PC-9 (cell line): ENCODE measurements at regions not wholly inside any gene's neighbourhood (a gene's known extent, or its start where the extent isn't known, plus 50 kb on each side); places are given as distances from the start of the nearest gene placed in this dataset.

ENCODE experiments used
- BruUV-seq: library from RNA; stranded (reverse); fragments of 400-500 nt; replicated peaks from 2 replicates; lab custom pipeline; 2021; lab: Mats Ljungman, UMichigan
- CTCF ChIA-PET: fragments of 300-600 bp; sonication (Branson Sonifier 250); formaldehyde crosslinking; loops from one replicate; lab custom pipeline; 2022; ENCODE audit warnings: antibody characterized with exemption; lab: Charles Lee
- POLR2A ChIA-PET: fragments of 300-600 bp; sonication (Branson Sonifier 250); formaldehyde crosslinking; loops from one replicate; lab custom pipeline; 2022; ENCODE audit warnings: antibody characterized with exemption; ENCODE audit not compliant: unreplicated experiment; lab: Charles Lee
- DNase-seq, 2 experiments: peaks; one replicate each; pipeline versions ENCODE4 v3.0.0 to v3.0.0-alpha.2; 2015 to 2022; ENCODE audit warnings: mixed read lengths in 1 of 2
- H2AFZ ChIP-seq: fragments of 200-600 bp; sonication (generic); 2 replicates; pipeline ENCODE4 v1.8.1; 2017; ENCODE audit warnings: antibody characterized with exemption
- H3F3A ChIP-seq: fragments of 200-600 bp; sonication (generic); 2 replicates; pipeline ENCODE4 v1.8.1; 2017; ENCODE audit warnings: antibody characterized with exemption, mild to moderate bottlenecking, low read depth; ENCODE audit not compliant: insufficient read depth
- H3K27ac ChIP-seq: fragments of 200-600 bp; sonication (generic); 2 replicates; pipeline ENCODE4 v1.6.1; 2016; ENCODE audit warnings: mixed run types
- H3K27me3 ChIP-seq: fragments of 200-600 bp; sonication (generic); 2 replicates; pipeline ENCODE4 v1.6.1; 2016; ENCODE audit warnings: low read depth, mixed run types; ENCODE audit not compliant: insufficient read depth
- H3K36me3 ChIP-seq: fragments of 200-600 bp; sonication (generic); 2 replicates; pipeline ENCODE4 v1.6.1; 2016; ENCODE audit warnings: low read depth, mixed run types
- H3K4me1 ChIP-seq: fragments of 200-600 bp; sonication (generic); replicated peaks from 2 replicates; pipeline ENCODE4 v1.6.1; 2016; ENCODE audit warnings: mixed run types; ENCODE audit not compliant: insufficient read depth
- H3K4me2 ChIP-seq: fragments of 200-600 bp; sonication (generic); 2 replicates; pipeline ENCODE4 v1.6.1; 2017; ENCODE audit warnings: mixed run types
- H3K4me3 ChIP-seq: fragments of 200-600 bp; sonication (generic); 2 replicates; pipeline ENCODE4 v1.6.1; 2016; ENCODE audit warnings: mixed run types
- H3K79me2 ChIP-seq: fragments of 200-600 bp; sonication (generic); 2 replicates; pipeline ENCODE4 v1.6.1; 2017; ENCODE audit warnings: low read depth, mixed run types
- H3K9me2 ChIP-seq: fragments of 200-600 bp; sonication (generic); 2 replicates; pipeline ENCODE4 v1.8.1; 2017; ENCODE audit warnings: mild to moderate bottlenecking; ENCODE audit not compliant: insufficient read depth
- H3K9me3 ChIP-seq: fragments of 200-600 bp; sonication (generic); 2 replicates; pipeline ENCODE4 v1.8.1; 2016; ENCODE audit warnings: low read depth; ENCODE audit not compliant: insufficient read depth
- H4K20me1 ChIP-seq: fragments of 200-600 bp; sonication (generic); 2 replicates; pipeline ENCODE4 v1.8.1; 2017; ENCODE audit not compliant: insufficient read depth
- EZH2 ChIP-seq: fragments of 200-600 bp; sonication (generic); IDR thresholded peaks from 2 replicates; pipeline ENCODE4 v1.8.0; 2017; ENCODE audit warnings: antibody characterized with exemption, low read depth
- intact Hi-C: fragments of 100-400 bp; cut with micrococcal nuclease; formaldehyde crosslinking; loops from one replicate; pipeline ENCODE4 v1.10.0; 2022; ENCODE audit not compliant: unreplicated experiment
- TF ChIP-seq, protein P1 (sequence below): fragments of 200-600 bp; sonication (generic); conservative IDR thresholded peaks from 2 replicates; pipeline ENCODE4 v1.6.1; 2017; ENCODE audit warnings: mixed run types, antibody characterized with exemption, mild to moderate bottlenecking, moderate library complexity

GRCh38 chr9:71254592-71255277, 133.3 kb upstream of the TRPM3 start:
- Histone ChIP-seq H3K27ac (no peak overlapping the region), H3K36me3 (no peaks in the 10 kb centered on the region), H3F3A (no peaks in the 10 kb centered on the region), H3K4me1 (no peaks in the 10 kb centered on the region), H3K27me3 (no peaks in the 10 kb centered on the region), H3K9me2 (no peaks in the 10 kb centered on the region), H2AFZ (no peak overlapping the region), H3K9me3 (no peaks in the 10 kb centered on the region), H3K4me3 (no peak overlapping the region), H3K4me2 (no peak overlapping the region), H4K20me1 (no peaks in the 10 kb centered on the region; the same call in 1 of the 2 replicates), H3K79me2 (no peaks in the 10 kb centered on the region)
- ChIA-PET CTCF (no interaction called here), POLR2A (no interaction called here)
- no peak for DNase-seq
- TF ChIP-seq, protein P1, sequence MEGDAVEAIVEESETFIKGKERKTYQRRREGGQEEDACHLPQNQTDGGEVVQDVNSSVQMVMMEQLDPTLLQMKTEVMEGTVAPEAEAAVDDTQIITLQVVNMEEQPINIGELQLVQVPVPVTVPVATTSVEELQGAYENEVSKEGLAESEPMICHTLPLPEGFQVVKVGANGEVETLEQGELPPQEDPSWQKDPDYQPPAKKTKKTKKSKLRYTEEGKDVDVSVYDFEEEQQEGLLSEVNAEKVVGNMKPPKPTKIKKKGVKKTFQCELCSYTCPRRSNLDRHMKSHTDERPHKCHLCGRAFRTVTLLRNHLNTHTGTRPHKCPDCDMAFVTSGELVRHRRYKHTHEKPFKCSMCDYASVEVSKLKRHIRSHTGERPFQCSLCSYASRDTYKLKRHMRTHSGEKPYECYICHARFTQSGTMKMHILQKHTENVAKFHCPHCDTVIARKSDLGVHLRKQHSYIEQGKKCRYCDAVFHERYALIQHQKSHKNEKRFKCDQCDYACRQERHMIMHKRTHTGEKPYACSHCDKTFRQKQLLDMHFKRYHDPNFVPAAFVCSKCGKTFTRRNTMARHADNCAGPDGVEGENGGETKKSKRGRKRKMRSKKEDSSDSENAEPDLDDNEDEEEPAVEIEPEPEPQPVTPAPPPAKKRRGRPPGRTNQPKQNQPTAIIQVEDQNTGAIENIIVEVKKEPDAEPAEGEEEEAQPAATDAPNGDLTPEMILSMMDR: no peak
- TF ChIP-seq EZH2: no peak
- intact Hi-C loops: no loop called here
- BruUV-seq: no TSS peak

- CTCF ChIA-PET: no interaction called here
- no peaks in the 10 kb centered on the region for H3K4me1 ChIP-seq
- H3K27ac ChIP-seq: no peak overlapping the region
- intact Hi-C loops: no loop called here
- H3K27me3 ChIP-seq: no peaks in the 10 kb centered on the region
- no peak overlapping the region for H2AFZ ChIP-seq
- H3K4me3 ChIP-seq: no peak overlapping the region
- H3K36me3 ChIP-seq: no peaks in the 10 kb centered on the region
- H3K79me2 ChIP-seq: no peaks in the 10 kb centered on the region
- TF ChIP-seq EZH2: no peak
- TF ChIP-seq, protein P1: no peak
- no peak overlapping the region for H3K4me2 ChIP-seq
- DNase-seq: no peak
- H3K9me2 ChIP-seq: no peaks in the 10 kb centered on the region
- no peaks in the 10 kb centered on the region for H3K9me3 ChIP-seq
- no peaks in the 10 kb centered on the region for H3F3A ChIP-seq
- H4K20me1 ChIP-seq: no peaks in the 10 kb centered on the region; the same call in 1 of the 2 replicates
- POLR2A ChIA-PET: no interaction called here
- BruUV-seq: no TSS peak
These were observed 131.6 kb upstream of the TRPM3 start for GRCh38 chr9:71253011-71253410.

- no peak for TF ChIP-seq EZH2
- TF ChIP-seq, protein P1: no peak
- BruUV-seq: no TSS peak
- intact Hi-C loops: no loop called here
These were observed 129.2 kb upstream of the TRPM3 start for GRCh38 chr9:71250581-71250980.

More at GRCh38 chr9:71250581-71250980, 129.2 kb upstream of the TRPM3 start:
- Histone ChIP-seq H3K79me2 (no peaks in the 10 kb centered on the region), H3K4me1 (no peaks in the 10 kb centered on the region), H3K4me3 (no peak overlapping the region), H4K20me1 (no peaks in the 10 kb centered on the region; the same call in 1 of the 2 replicates), H3K27ac (no peak overlapping the region), H3K4me2 (no peak overlapping the region), H3K9me3 (no peaks in the 10 kb centered on the region), H3F3A (no peaks in the 10 kb centered on the region), H3K36me3 (no peaks in the 10 kb centered on the region), H3K27me3 (no peaks in the 10 kb centered on the region), H2AFZ (no peak overlapping the region), H3K9me2 (no peaks in the 10 kb centered on the region)
- ChIA-PET POLR2A (no interaction called here), CTCF (no interaction called here)
- no peak for DNase-seq
